GM12878 (cell line): ENCODE measurements at regions not wholly inside any gene's neighbourhood (a gene's known extent, or its start where the extent isn't known, plus 50 kb on each side); places are given as distances from the start of the nearest gene placed in this dataset.

ENCODE experiments used
- ATAC-seq: fragments of 200-7000 bp; cut with Tn5 transposase; 3 replicates; pipeline ENCODE4 v1.9.1; 2020; ENCODE audit warnings: mild to moderate bottlenecking, moderate library complexity
- BruUV-seq: library from RNA; stranded (reverse); fragments of 400-500 nt; replicated peaks from 2 replicates; lab custom pipeline; 2021; lab: Mats Ljungman, UMichigan
- CTCF ChIA-PET: fragments of 300-600 bp; sonication (Branson Sonifier 250); formaldehyde crosslinking; extraction: SDS; loops from one replicate; lab custom pipeline; 2021; ENCODE audit warnings: inconsistent platforms; lab: Yijun Ruan, JAX
- POLR2A ChIA-PET: fragments of 350-600 bp; formaldehyde crosslinking; extraction: SDS; loops from one replicate; lab custom pipeline; 2021; ENCODE audit warnings: inconsistent platforms; lab: Charles Lee
- RAD21 ChIA-PET: fragments of 300-600 bp; sonication (Branson Sonifier 250); formaldehyde crosslinking; loops from one replicate; lab custom pipeline; 2023; ENCODE audit warnings: antibody characterized with exemption; ENCODE audit not compliant: unreplicated experiment; lab: Charles Lee
- SMC1A ChIA-PET: fragments of 300-600 bp; sonication (Branson Sonifier 250); formaldehyde crosslinking; loops from one replicate; lab custom pipeline; 2023; ENCODE audit not compliant: unreplicated experiment, uncharacterized antibody; lab: Charles Lee
- DNase-seq: peaks from one replicate; pipeline ENCODE4 v3.0.0-alpha.2; 2011; ENCODE audit warnings: low read depth, low spot score
- FAIRE-seq: peaks from 3 replicates; lab custom pipeline; 2011; peaks lifted over from hg19 to GRCh38; lab: Jason Lieb, UNC
- H2AFZ ChIP-seq: 2 replicates; pipeline ENCODE4 v1.6.0; 2011; ENCODE audit warnings: low read depth, low read length, control low read depth; ENCODE audit not compliant: control insufficient read depth
- H3K27ac ChIP-seq: 2 replicates; pipeline ENCODE4 v1.5.1; 2011; ENCODE audit warnings: control low read depth; ENCODE audit not compliant: control insufficient read depth, insufficient read depth
- H3K27me3 ChIP-seq, 2 experiments: replicated peaks in 1 of 2; 2 replicates each; pipeline versions ENCODE4 v1.6.0 to v1.6.1; 2011; ENCODE audit warnings: low read length in 1 of 2; ENCODE audit not compliant: control insufficient read depth in 2 of 2, insufficient read depth in 2 of 2
- H3K36me3 ChIP-seq, 2 experiments: 2 replicates each; pipeline ENCODE4 v1.5.1; 2011; ENCODE audit warnings: low read length in 1 of 2; ENCODE audit not compliant: control insufficient read depth in 2 of 2, insufficient read depth in 2 of 2
- H3K4me1 ChIP-seq: 2 replicates; pipeline ENCODE4 v1.6.1; 2011; ENCODE audit warnings: mild to moderate bottlenecking, low read length, moderate library complexity, mixed read lengths; ENCODE audit not compliant: control insufficient read depth, insufficient read depth
- H3K4me2 ChIP-seq: 2 replicates; pipeline ENCODE4 v1.6.0; 2011; ENCODE audit warnings: control low read depth; ENCODE audit not compliant: control insufficient read depth, insufficient read depth
- H3K4me3 ChIP-seq: fragments of 200-600 bp; sonication (generic); 2 replicates; pipeline ENCODE4 v1.5.1; 2016
- H3K79me2 ChIP-seq: 2 replicates; pipeline ENCODE4 v1.6.0; 2011; ENCODE audit warnings: low read length; ENCODE audit not compliant: control insufficient read depth, insufficient read depth
- H3K9ac ChIP-seq: 2 replicates; pipeline ENCODE4 v1.8.0; 2011; ENCODE audit warnings: low read length, control low read depth, mixed read lengths; ENCODE audit not compliant: control insufficient read depth, insufficient read depth
- H3K9me3 ChIP-seq: replicated peaks from 3 replicates; pipeline ENCODE4 v1.5.1; 2011; ENCODE audit warnings: mild to moderate bottlenecking, low read length; ENCODE audit not compliant: control insufficient read depth, insufficient read depth
- H4K20me1 ChIP-seq: 2 replicates; pipeline ENCODE4 v1.6.0; 2011; ENCODE audit not compliant: control insufficient read depth, insufficient read depth
- EZH2 ChIP-seq: IDR thresholded peaks from 2 replicates; pipeline ENCODE4 v1.6.1; 2012; ENCODE audit warnings: low read depth, mild to moderate bottlenecking, control low read depth, inconsistent platforms, low read length, borderline replicate concordance; ENCODE audit not compliant: control insufficient read depth
- MEF2B ChIP-seq: fragments of 450-650 bp; IDR thresholded peaks from 2 replicates; pipeline ENCODE4 v1.6.1; 2018; ENCODE audit warnings: mild to moderate bottlenecking, moderate library complexity; ENCODE audit not compliant: partially characterized antibody, poor library complexity, severe bottlenecking
- NFYA ChIP-seq: IDR thresholded peaks from 2 replicates; pipeline ENCODE4 v1.6.1; 2011; ENCODE audit warnings: low read depth, mild to moderate bottlenecking, low read length, improper control_type of control experiment, borderline replicate concordance
- NKRF ChIP-seq: fragments of 450-650 bp; conservative IDR thresholded peaks from 2 replicates; pipeline ENCODE4 v1.6.1; 2017; ENCODE audit warnings: mild to moderate bottlenecking, moderate library complexity
- SPI1 ChIP-seq: IDR thresholded peaks from 2 replicates; pipeline ENCODE4 v1.6.1; 2011; ENCODE audit warnings: low read depth, mild to moderate bottlenecking, low read length, moderate library complexity, borderline replicate concordance; ENCODE audit not compliant: insufficient read depth
- ZNF217 ChIP-seq: fragments of 450-650 bp; IDR thresholded peaks from 2 replicates; pipeline ENCODE4 v1.6.1; 2017; ENCODE audit warnings: antibody characterized with exemption, mild to moderate bottlenecking
- ZNF384 ChIP-seq: IDR thresholded peaks from 2 replicates; pipeline ENCODE4 v1.6.1; 2012; ENCODE audit warnings: low read depth, mild to moderate bottlenecking, low read length, improper control_type of control experiment, borderline replicate concordance
- WGBS: methylation state at CpG from one replicate; pipeline ENCODE4 v1.1.6; 2016; ENCODE audit warnings: low lambda C conversion rate; ENCODE audit not compliant: insufficient replicate concordance, insufficient coverage; ENCODE audit errors: missing lambda C conversion rate; 5-methylcytosine and 5-hydroxymethylcytosine counted together
- in situ Hi-C: fragments of 300-500 bp; cut with MboI; formaldehyde crosslinking; loops from 9 replicates; pipeline ENCODE4 v1.14.3; 2018; ENCODE audit warnings: mixed read lengths
- intact Hi-C: fragments of 100-400 bp; cut with micrococcal nuclease; formaldehyde crosslinking; loops from one replicate; pipeline ENCODE4 v1.14.2; 2022; ENCODE audit not compliant: unreplicated experiment
- TF ChIP-seq, protein P1 (sequence below): fragments of 450-650 bp; IDR thresholded peaks from 2 replicates; pipeline ENCODE4 v1.6.1; 2014; ENCODE audit warnings: mild to moderate bottlenecking
- TF ChIP-seq, protein P2 (sequence below): fragments of 450-650 bp; IDR thresholded peaks from 2 replicates; pipeline ENCODE4 v1.6.1; 2016; ENCODE audit warnings: mild to moderate bottlenecking, moderate library complexity, borderline replicate concordance
- TF ChIP-seq, protein P3 (sequence below): IDR thresholded peaks from 2 replicates; pipeline ENCODE4 v1.6.1; 2011; ENCODE audit warnings: mild to moderate bottlenecking, low read depth, low read length, moderate library complexity; ENCODE audit not compliant: insufficient replicate concordance
- TF ChIP-seq, protein P4 (sequence below): IDR thresholded peaks from 2 replicates; pipeline ENCODE4 v1.6.1; 2012; ENCODE audit warnings: low read length, inconsistent platforms

GRCh38 chr2:12036640-12036983, 290.2 kb downstream of the LPIN1 start:
- no peak for FAIRE-seq
- no peak overlapping the region for H2AFZ ChIP-seq
- no peaks in the 10 kb centered on the region for H3K79me2 ChIP-seq
- ATAC-seq: no peak
- no peaks in the 10 kb centered on the region for H3K27me3 ChIP-seq
- no peaks in the 10 kb centered on the region for H4K20me1 ChIP-seq
- no peak overlapping the region for H3K9ac ChIP-seq
- no peak overlapping the region for H3K27ac ChIP-seq
- in situ Hi-C loops (no loop called here), intact Hi-C loops (no loop called here)
- peaks cover 39% of the 10 kb centered on the region for H3K4me1 ChIP-seq
- ChIA-PET POLR2A (interaction anchor here (1.6 kb wide), 1 partner anchor 19 kb away, joined by 4 read pairs; no protein-coding TSS in a partner anchor), SMC1A (interaction anchor here (1.0 to 5.7 kb wide), 10 partner anchors 8 to 235 kb away, joined by 3 to 92 read pairs (median 5); no protein-coding TSS in a partner anchor), CTCF (interaction anchor here (0.6 to 2.0 kb wide), 4 partner anchors 9 to 176 kb away, joined by 3 to 8 read pairs (median 3); no protein-coding TSS in a partner anchor), RAD21 (interaction anchor here (1.1 to 6.6 kb wide), 5 partner anchors 8 to 172 kb away, joined by 3 to 79 read pairs (median 13); no protein-coding TSS in a partner anchor)
- peaks cover 3% of the 10 kb centered on the region; the same call in 2 of the 3 replicates for H3K9me3 ChIP-seq
- TF ChIP-seq, protein P1, sequence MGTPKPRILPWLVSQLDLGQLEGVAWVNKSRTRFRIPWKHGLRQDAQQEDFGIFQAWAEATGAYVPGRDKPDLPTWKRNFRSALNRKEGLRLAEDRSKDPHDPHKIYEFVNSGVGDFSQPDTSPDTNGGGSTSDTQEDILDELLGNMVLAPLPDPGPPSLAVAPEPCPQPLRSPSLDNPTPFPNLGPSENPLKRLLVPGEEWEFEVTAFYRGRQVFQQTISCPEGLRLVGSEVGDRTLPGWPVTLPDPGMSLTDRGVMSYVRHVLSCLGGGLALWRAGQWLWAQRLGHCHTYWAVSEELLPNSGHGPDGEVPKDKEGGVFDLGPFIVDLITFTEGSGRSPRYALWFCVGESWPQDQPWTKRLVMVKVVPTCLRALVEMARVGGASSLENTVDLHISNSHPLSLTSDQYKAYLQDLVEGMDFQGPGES: no peak
- TF ChIP-seq NFYA: no peak
- no peak for TF ChIP-seq ZNF217
- no peak for TF ChIP-seq NKRF
- TF ChIP-seq MEF2B: no peak
- TF ChIP-seq, protein P2, sequence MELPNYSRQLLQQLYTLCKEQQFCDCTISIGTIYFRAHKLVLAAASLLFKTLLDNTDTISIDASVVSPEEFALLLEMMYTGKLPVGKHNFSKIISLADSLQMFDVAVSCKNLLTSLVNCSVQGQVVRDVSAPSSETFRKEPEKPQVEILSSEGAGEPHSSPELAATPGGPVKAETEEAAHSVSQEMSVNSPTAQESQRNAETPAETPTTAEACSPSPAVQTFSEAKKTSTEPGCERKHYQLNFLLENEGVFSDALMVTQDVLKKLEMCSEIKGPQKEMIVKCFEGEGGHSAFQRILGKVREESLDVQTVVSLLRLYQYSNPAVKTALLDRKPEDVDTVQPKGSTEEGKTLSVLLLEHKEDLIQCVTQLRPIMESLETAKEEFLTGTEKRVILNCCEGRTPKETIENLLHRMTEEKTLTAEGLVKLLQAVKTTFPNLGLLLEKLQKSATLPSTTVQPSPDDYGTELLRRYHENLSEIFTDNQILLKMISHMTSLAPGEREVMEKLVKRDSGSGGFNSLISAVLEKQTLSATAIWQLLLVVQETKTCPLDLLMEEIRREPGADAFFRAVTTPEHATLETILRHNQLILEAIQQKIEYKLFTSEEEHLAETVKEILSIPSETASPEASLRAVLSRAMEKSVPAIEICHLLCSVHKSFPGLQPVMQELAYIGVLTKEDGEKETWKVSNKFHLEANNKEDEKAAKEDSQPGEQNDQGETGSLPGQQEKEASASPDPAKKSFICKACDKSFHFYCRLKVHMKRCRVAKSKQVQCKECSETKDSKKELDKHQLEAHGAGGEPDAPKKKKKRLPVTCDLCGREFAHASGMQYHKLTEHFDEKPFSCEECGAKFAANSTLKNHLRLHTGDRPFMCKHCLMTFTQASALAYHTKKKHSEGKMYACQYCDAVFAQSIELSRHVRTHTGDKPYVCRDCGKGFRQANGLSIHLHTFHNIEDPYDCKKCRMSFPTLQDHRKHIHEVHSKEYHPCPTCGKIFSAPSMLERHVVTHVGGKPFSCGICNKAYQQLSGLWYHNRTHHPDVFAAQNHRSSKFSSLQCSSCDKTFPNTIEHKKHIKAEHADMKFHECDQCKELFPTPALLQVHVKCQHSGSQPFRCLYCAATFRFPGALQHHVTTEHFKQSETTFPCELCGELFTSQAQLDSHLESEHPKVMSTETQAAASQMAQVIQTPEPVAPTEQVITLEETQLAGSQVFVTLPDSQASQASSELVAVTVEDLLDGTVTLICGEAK: no peak
- TF ChIP-seq, protein P3, sequence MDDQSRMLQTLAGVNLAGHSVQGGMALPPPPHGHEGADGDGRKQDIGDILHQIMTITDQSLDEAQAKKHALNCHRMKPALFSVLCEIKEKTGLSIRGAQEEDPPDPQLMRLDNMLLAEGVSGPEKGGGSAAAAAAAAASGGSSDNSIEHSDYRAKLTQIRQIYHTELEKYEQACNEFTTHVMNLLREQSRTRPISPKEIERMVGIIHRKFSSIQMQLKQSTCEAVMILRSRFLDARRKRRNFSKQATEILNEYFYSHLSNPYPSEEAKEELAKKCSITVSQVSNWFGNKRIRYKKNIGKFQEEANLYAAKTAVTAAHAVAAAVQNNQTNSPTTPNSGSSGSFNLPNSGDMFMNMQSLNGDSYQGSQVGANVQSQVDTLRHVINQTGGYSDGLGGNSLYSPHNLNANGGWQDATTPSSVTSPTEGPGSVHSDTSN: no peak
- TF ChIP-seq SPI1: no peak
- no peak for TF ChIP-seq EZH2
- TF ChIP-seq ZNF384: no peak
- TF ChIP-seq, protein P4, sequence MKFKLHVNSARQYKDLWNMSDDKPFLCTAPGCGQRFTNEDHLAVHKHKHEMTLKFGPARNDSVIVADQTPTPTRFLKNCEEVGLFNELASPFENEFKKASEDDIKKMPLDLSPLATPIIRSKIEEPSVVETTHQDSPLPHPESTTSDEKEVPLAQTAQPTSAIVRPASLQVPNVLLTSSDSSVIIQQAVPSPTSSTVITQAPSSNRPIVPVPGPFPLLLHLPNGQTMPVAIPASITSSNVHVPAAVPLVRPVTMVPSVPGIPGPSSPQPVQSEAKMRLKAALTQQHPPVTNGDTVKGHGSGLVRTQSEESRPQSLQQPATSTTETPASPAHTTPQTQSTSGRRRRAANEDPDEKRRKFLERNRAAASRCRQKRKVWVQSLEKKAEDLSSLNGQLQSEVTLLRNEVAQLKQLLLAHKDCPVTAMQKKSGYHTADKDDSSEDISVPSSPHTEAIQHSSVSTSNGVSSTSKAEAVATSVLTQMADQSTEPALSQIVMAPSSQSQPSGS: no peak
- peaks cover 0 to 2% of the 10 kb centered on the region in 2 experiments; a peak in 1 of 4 replicates for H3K36me3 ChIP-seq
- H3K4me2 ChIP-seq: no peak overlapping the region
- 60% methylated on average over 8 of the region's 8 CpGs for WGBS
- no TSS peak for BruUV-seq
- no peak for DNase-seq
- H3K4me3 ChIP-seq: no peak overlapping the region
